Neural crest cell (in vitro differentiated cells): ENCODE measurements at regions not wholly inside any gene's neighbourhood (a gene's known extent, or its start where the extent isn't known, plus 50 kb on each side); places are given as distances from the start of the nearest gene placed in this dataset.

Experiments used
- DNase-seq: peaks from one replicate; pipeline ENCODE4 v3.0.0; 2021; ENCODE audit warnings: low read depth, mixed read lengths, low spot score
- H3K27ac Mint-ChIP-seq: one replicate; pipeline ENCODE4 v1.8.0; 2021; ENCODE audit warnings: mild to moderate bottlenecking, mixed read lengths; ENCODE audit not compliant: unreplicated experiment
- H3K27me3 Mint-ChIP-seq: 2 replicates; pipeline ENCODE4 v1.8.0; 2021; ENCODE audit warnings: low read depth, mild to moderate bottlenecking, mixed read lengths
- H3K36me3 Mint-ChIP-seq: 2 replicates; pipeline ENCODE4 v1.8.0; 2021; ENCODE audit warnings: low read depth, mild to moderate bottlenecking, mixed read lengths
- H3K4me1 Mint-ChIP-seq: 2 replicates; pipeline ENCODE4 v1.8.0; 2021; ENCODE audit warnings: mixed read lengths
- H3K4me3 Mint-ChIP-seq: one replicate; pipeline ENCODE4 v1.8.0; 2021; ENCODE audit warnings: mild to moderate bottlenecking, mixed read lengths
- H3K9me3 Mint-ChIP-seq: 2 replicates; pipeline ENCODE4 v1.8.0; 2021; ENCODE audit warnings: mixed read lengths
- TF ChIP-seq, protein P1 (sequence below): fragments of 200-600 bp; sonication (generic); conservative IDR thresholded peaks from 2 replicates; pipeline ENCODE4 v1.5.0; 2021; ENCODE audit warnings: antibody characterized with exemption, mild to moderate bottlenecking

DNA sequence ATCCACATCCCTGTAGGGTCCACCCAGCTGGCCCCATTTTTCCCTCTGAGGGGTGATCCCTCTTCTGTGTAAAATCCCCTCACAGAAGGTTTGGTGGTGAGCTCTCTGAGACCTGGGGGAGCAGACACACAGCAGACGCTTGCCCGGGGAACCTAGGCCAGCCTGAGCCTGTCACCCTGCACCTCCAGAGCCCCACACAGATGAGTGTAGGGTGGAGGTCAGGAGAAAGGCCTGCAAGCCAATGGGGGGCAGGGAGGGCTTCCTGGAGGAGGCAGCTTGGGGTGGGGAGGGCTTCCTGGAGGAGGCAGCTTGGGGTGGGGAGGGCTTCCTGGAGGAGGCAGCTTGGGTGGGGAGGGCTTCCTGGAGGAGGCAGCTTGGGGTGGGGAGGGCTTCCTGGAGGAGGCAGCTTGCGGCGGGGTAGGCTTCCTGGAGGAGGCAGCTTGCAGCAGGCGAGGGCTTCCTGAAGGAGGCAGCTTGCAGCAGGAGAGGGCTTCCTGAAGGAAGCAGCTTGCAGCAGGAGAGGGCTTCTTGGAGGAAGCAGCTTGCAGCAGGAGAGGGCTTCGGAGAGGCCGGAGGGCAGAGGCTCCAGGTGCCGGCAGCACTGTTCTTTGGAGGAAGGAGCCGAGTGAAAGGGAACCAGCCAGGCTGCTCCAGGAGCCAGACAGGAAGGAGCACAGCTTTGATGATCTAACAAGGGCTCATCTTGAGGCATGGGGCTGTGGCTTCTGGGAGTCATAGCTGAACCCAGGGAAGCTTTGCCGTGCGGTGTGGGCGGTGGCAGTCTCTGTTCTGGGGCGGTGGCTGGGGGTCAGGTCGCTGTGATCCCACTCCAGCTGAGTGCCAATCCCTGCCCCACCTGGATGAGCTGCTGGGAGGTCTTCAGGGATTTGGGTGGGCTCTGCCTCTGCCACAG, 83.7 kb upstream of the ZNF469 start:
- Mint-ChIP-seq H3K27me3 (no peaks in the 10 kb centered on the region), H3K27ac (peak overlapping the region; percentile 43), H3K9me3 (no peaks in the 10 kb centered on the region), H3K4me3 (no peak overlapping the region), H3K36me3 (no peaks in the 10 kb centered on the region), H3K4me1 (peaks cover 8% of the 10 kb centered on the region)
- no peak for DNase-seq
- TF ChIP-seq, protein P1, sequence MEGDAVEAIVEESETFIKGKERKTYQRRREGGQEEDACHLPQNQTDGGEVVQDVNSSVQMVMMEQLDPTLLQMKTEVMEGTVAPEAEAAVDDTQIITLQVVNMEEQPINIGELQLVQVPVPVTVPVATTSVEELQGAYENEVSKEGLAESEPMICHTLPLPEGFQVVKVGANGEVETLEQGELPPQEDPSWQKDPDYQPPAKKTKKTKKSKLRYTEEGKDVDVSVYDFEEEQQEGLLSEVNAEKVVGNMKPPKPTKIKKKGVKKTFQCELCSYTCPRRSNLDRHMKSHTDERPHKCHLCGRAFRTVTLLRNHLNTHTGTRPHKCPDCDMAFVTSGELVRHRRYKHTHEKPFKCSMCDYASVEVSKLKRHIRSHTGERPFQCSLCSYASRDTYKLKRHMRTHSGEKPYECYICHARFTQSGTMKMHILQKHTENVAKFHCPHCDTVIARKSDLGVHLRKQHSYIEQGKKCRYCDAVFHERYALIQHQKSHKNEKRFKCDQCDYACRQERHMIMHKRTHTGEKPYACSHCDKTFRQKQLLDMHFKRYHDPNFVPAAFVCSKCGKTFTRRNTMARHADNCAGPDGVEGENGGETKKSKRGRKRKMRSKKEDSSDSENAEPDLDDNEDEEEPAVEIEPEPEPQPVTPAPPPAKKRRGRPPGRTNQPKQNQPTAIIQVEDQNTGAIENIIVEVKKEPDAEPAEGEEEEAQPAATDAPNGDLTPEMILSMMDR, result no peak

GRCh38 chr16:88299751-88300462, 82.9 kb upstream of the ZNF469 start:
- H3K4me1 Mint-ChIP-seq, result peaks cover 15% of the 10 kb centered on the region
- H3K27ac Mint-ChIP-seq, result no peak overlapping the region
- TF ChIP-seq, protein P1, result no peak
- H3K36me3 Mint-ChIP-seq, result no peaks in the 10 kb centered on the region
- no peak overlapping the region for H3K4me3 Mint-ChIP-seq
- H3K27me3 Mint-ChIP-seq, result no peaks in the 10 kb centered on the region
- H3K9me3 Mint-ChIP-seq, result no peaks in the 10 kb centered on the region
- no peak for DNase-seq

DNA sequence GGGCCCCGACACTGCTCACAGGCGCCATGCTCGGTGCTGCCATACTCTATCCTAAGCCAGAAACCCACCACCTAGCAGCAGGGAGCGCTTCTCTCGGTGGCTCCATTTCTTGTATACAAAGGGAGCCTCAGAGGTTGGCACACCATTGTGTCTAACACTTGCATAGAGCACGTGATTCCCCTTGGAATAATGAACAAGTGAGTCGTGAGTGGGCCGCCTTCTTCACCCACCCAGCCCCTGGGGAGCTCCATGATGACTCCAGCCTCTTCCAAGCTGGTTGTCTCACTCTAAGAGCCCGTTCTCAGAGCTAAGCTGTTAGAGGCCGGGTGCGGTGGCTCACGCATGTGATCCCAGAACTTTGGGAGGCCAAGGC, 82.3 kb upstream of the ZNF469 start:
- DNase-seq, result no peak
- H3K4me1 Mint-ChIP-seq, result peaks cover 16% of the 10 kb centered on the region
- H3K27ac Mint-ChIP-seq, result no peak overlapping the region
- no peaks in the 10 kb centered on the region for H3K27me3 Mint-ChIP-seq
- TF ChIP-seq, protein P1, result no peak
- no peaks in the 10 kb centered on the region for H3K36me3 Mint-ChIP-seq
- H3K9me3 Mint-ChIP-seq, result no peaks in the 10 kb centered on the region
- no peak overlapping the region for H3K4me3 Mint-ChIP-seq

DNA sequence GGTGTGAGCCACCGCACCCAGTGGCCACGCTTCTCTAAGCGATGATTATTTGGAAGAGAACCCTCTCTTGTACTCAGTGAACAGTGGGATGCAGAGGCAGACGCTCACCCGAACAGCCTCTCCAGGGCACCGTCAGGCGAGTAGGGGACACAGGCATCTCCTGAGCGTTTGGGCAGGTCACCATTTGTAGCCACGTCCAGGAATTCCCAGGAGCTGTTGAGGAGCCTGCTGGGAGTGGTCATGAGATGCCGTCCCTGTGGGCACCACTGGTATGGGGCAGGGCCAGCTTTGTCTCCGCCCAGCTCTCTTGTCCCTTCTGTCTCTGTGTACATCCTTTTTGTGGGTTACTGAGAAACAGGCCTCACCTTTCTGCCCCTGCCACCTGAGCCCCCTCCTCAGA, 81.3 kb upstream of the ZNF469 start:
- Mint-ChIP-seq H3K4me1 (peaks cover 19% of the 10 kb centered on the region), H3K27me3 (no peaks in the 10 kb centered on the region), H3K9me3 (peaks cover 4% of the 10 kb centered on the region), H3K4me3 (no peak overlapping the region), H3K36me3 (no peaks in the 10 kb centered on the region), H3K27ac (no peak overlapping the region)
- no peak for DNase-seq
- TF ChIP-seq, protein P1, result no peak

GRCh38 chr16:88301886-88302285, 80.9 kb upstream of the ZNF469 start:
- DNase-seq, result no peak
- Mint-ChIP-seq H3K9me3 (peaks cover 4% of the 10 kb centered on the region), H3K36me3 (no peaks in the 10 kb centered on the region), H3K27ac (peak overlapping the region; percentile 35), H3K4me1 (peaks cover 22% of the 10 kb centered on the region), H3K4me3 (no peak overlapping the region), H3K27me3 (no peaks in the 10 kb centered on the region)
- TF ChIP-seq, protein P1, result no peak
